ENCODE measurements at regions not wholly inside any gene's neighbourhood (a gene's known extent, or its start where the extent isn't known, plus 50 kb on each side); places are given as distances from the start of the nearest gene placed in this dataset.
"Not testable (repeated sequence)": the region's sequence is repeated elsewhere in the genome, so short reads cannot be mapped to it uniquely, and the experiment has no call there.

- no peak for DNase-seq
These were observed 787.9 kb upstream of the RAB6C start for GRCh38 chr2:129191530-129191929.

GRCh38 chr2:129192117-129192516, 787.3 kb upstream of the RAB6C start:
- no peak for DNase-seq

- DNase-seq, result no peak
These were observed 786.6 kb upstream of the RAB6C start for GRCh38 chr2:129192841-129193253.

- DNase-seq, result no peak
These were observed 785.5 kb upstream of the RAB6C start for GRCh38 chr2:129193961-129194360.

- DNase-seq, result no peak
These were observed 780.0 kb upstream of the RAB6C start for GRCh38 chr2:129199501-129199900.

- no peak for DNase-seq
These were observed 777.8 kb upstream of the RAB6C start for GRCh38 chr2:129201696-129202095.

- no peak for DNase-seq
These were observed 776.1 kb upstream of the RAB6C start for GRCh38 chr2:129203331-129203730.

GRCh38 chr2:129204581-129204980, 774.9 kb upstream of the RAB6C start:
- DNase-seq, result not testable (repeated sequence)

GRCh38 chr2:129205176-129205575, 774.3 kb upstream of the RAB6C start:
- no peak for DNase-seq

GRCh38 chr2:129205766-129206165, 773.7 kb upstream of the RAB6C start:
- no peak for DNase-seq

GRCh38 chr2:129212299-129212958, 767.0 kb upstream of the RAB6C start:
- DNase-seq, result no peak

- no peak for DNase-seq
These were observed 755.4 kb upstream of the RAB6C start for GRCh38 chr2:129224022-129224421.

- no peak for DNase-seq
These were observed 755.0 kb upstream of the RAB6C start for GRCh38 chr2:129224486-129224885.

- no peak for DNase-seq
These were observed 750.3 kb upstream of the RAB6C start for GRCh38 chr2:129229196-129229595.

- DNase-seq, result no peak
These were observed 749.5 kb upstream of the RAB6C start for GRCh38 chr2:129229830-129230441.

- no peak for DNase-seq
These were observed 747.5 kb upstream of the RAB6C start for GRCh38 chr2:129231924-129232323.

- DNase-seq, result no peak
These were observed 746.3 kb upstream of the RAB6C start for GRCh38 chr2:129233166-129233565.

- no peak for DNase-seq
These were observed 745.6 kb upstream of the RAB6C start for GRCh38 chr2:129233751-129234406.

- no peak for DNase-seq
These were observed 742.9 kb upstream of the RAB6C start for GRCh38 chr2:129236601-129237000.

GRCh38 chr2:129237966-129238725, 741.3 kb upstream of the RAB6C start:
- no peak for DNase-seq

- no peak for DNase-seq
These were observed 740.3 kb upstream of the RAB6C start for GRCh38 chr2:129239141-129239540.

GRCh38 chr2:129240061-129240460, 739.4 kb upstream of the RAB6C start:
- no peak for DNase-seq

GRCh38 chr2:129242269-129242668, 737.2 kb upstream of the RAB6C start:
- no peak for DNase-seq

GRCh38 chr2:129247751-129248150, 731.7 kb upstream of the RAB6C start:
- no peak for DNase-seq

Measured in T1000 (cell line).